ENCODE measurements at regions not wholly inside any gene's neighbourhood (a gene's known extent, or its start where the extent isn't known, plus 50 kb on each side); places are given as distances from the start of the nearest gene placed in this dataset.
"Not testable (repeated sequence)": the region's sequence is repeated elsewhere in the genome, so short reads cannot be mapped to it uniquely, and the experiment has no call there.

GRCh38 chr14:30456296-30456695, 102.7 kb upstream of the G2E3 start:
- Histone ChIP-seq H3K27me3 (ENCODE audit: control insufficient read depth in 1 of 2, insufficient read depth in 2 of 2, low read length in 2 of 2) (no peaks in the 10 kb centered on the region), H3K4me1 (ENCODE audit: control insufficient read depth in 2 of 2, insufficient read depth in 2 of 2, low read length in 1 of 2) (no peaks in the 10 kb centered on the region), H3K27ac (ENCODE audit: low read depth in 2 of 2, low read length in 1 of 2) (no peak overlapping the region), H3K4me3 (ENCODE audit: low read depth in 1 of 2, low read length in 2 of 2) (no peak overlapping the region), H3K36me3 (ENCODE audit: control insufficient read depth in 2 of 2, insufficient read depth in 2 of 2, low read length in 1 of 2) (no peaks in the 10 kb centered on the region), H3K9me3 (ENCODE audit: control insufficient read depth in 2 of 2, insufficient read depth in 1 of 2, low read depth in 1 of 2, low read length in 1 of 2) (no peaks in the 10 kb centered on the region)
- 87 to 91% methylated on average over 2 of the region's 2 CpGs for WGBS, 2 donors

- Histone ChIP-seq H3K4me3 (ENCODE audit: low read depth in 1 of 2, low read length in 2 of 2) (no peak overlapping the region), H3K36me3 (ENCODE audit: control insufficient read depth in 2 of 2, insufficient read depth in 2 of 2, low read length in 1 of 2) (no peaks in the 10 kb centered on the region), H3K27ac (ENCODE audit: low read depth in 2 of 2, low read length in 1 of 2) (no peak overlapping the region), H3K27me3 (ENCODE audit: control insufficient read depth in 1 of 2, insufficient read depth in 2 of 2, low read length in 2 of 2) (no peaks in the 10 kb centered on the region), H3K4me1 (ENCODE audit: control insufficient read depth in 2 of 2, insufficient read depth in 2 of 2, low read length in 1 of 2) (no peaks in the 10 kb centered on the region), H3K9me3 (ENCODE audit: control insufficient read depth in 2 of 2, insufficient read depth in 1 of 2, low read depth in 1 of 2, low read length in 1 of 2) (no peaks in the 10 kb centered on the region)
- 54 to 58% methylated on average over 3 of the region's 3 CpGs for WGBS, 2 donors
These were observed 96.6 kb upstream of the G2E3 start for GRCh38 chr14:30462358-30462757.

DNA sequence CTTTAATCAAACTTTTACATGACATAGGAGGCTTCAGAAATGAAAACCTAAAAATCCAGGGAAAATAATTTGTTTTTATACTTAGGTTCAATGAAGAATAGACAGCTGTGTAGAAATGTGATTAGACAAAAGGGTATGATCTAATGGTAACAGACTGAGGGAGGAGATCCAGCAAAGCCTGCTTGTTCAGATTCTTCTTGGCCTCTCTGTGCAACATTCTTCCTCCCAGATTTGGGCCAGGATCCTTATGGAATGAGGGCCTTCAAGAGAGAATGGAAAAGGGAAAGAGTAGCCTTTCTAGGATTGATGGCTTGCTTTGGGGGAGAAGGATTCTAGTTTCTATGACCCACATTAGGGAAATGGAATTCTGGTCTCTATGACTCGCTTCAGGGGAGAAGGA, 94.5 kb upstream of the G2E3 start:
- H3K27ac ChIP-seq (ENCODE audit: low read depth in 2 of 2, low read length in 1 of 2): no peak overlapping the region
- H3K4me1 ChIP-seq (ENCODE audit: control insufficient read depth in 2 of 2, insufficient read depth in 2 of 2, low read length in 1 of 2): no peaks in the 10 kb centered on the region
- 60 to 86% methylated on average over 1 of the region's 1 CpG for WGBS, 2 donors

DNA sequence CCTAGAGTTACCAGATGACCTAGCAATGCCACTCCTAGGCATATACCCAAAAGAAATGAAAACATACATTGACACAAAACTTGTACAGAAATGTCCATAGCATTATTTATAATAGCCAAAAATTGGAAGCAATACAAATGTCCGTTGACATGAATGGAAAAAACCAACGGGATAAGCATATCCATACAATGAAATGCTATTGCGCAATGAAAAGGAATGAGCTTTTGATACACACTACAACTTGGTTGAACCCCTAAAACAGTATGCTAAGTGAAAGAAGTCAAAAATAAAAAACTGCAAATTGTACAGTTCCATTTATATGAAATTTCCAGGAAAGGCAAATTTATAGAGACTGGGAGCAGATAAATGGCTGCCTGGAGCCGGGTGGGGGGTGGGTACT, 90.6 kb upstream of the G2E3 start:
- Histone ChIP-seq H3K9me3 (ENCODE audit: control insufficient read depth in 2 of 2, insufficient read depth in 1 of 2, low read depth in 1 of 2, low read length in 1 of 2) (no peaks in the 10 kb centered on the region), H3K27ac (ENCODE audit: low read depth in 2 of 2, low read length in 1 of 2) (no peak overlapping the region), H3K27me3 (ENCODE audit: control insufficient read depth in 1 of 2, insufficient read depth in 2 of 2, low read length in 2 of 2) (no peaks in the 10 kb centered on the region), H3K4me1 (ENCODE audit: control insufficient read depth in 2 of 2, insufficient read depth in 2 of 2, low read length in 1 of 2) (no peaks in the 10 kb centered on the region), H3K4me3 (ENCODE audit: low read depth in 1 of 2, low read length in 2 of 2) (no peak overlapping the region), H3K36me3 (ENCODE audit: control insufficient read depth in 2 of 2, insufficient read depth in 2 of 2, low read length in 1 of 2) (no peaks in the 10 kb centered on the region)
- WGBS, 2 donors: 72 to 79% methylated on average over 4 of the region's 4 CpGs

More for the DNA sequence above, 94.5 kb upstream of the G2E3 start:
- no peak overlapping the region for H3K4me3 ChIP-seq (ENCODE audit: low read depth in 1 of 2, low read length in 2 of 2)
- H3K27me3 ChIP-seq (ENCODE audit: control insufficient read depth in 1 of 2, insufficient read depth in 2 of 2, low read length in 2 of 2): no peaks in the 10 kb centered on the region
- no peaks in the 10 kb centered on the region for H3K9me3 ChIP-seq (ENCODE audit: control insufficient read depth in 2 of 2, insufficient read depth in 1 of 2, low read depth in 1 of 2, low read length in 1 of 2)
- no peaks in the 10 kb centered on the region for H3K36me3 ChIP-seq (ENCODE audit: control insufficient read depth in 2 of 2, insufficient read depth in 2 of 2, low read length in 1 of 2)

DNA sequence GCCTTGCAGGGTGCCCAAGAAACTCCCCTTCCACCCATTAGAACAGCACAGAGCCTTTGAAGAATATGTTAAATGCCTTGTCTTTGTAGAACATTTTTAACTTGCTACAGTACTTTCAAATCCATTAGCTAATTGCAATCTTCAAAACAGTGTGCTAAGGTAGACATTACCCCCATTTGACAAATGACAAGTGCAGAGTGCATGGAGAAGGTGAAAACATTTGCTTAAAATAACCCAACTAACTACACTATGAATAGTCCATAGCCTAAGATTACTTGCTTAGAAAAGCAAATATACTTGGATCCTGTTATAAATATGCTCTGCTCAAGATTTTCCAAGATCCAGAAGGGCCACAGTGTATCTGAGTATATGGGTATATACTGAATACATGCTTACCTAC, 87.0 kb upstream of the G2E3 start:
- H3K4me1 ChIP-seq (ENCODE audit: control insufficient read depth in 2 of 2, insufficient read depth in 2 of 2, low read length in 1 of 2): no peaks in the 10 kb centered on the region
- no peaks in the 10 kb centered on the region for H3K36me3 ChIP-seq (ENCODE audit: control insufficient read depth in 2 of 2, insufficient read depth in 2 of 2, low read length in 1 of 2)
- no peak overlapping the region for H3K4me3 ChIP-seq (ENCODE audit: low read depth in 1 of 2, low read length in 2 of 2)

GRCh38 chr14:30473846-30474696, 84.9 kb upstream of the G2E3 start:
- not testable (repeated sequence) for H3K27me3 ChIP-seq (ENCODE audit: control insufficient read depth in 1 of 2, insufficient read depth in 2 of 2, low read length in 2 of 2); H3K4me1 ChIP-seq (ENCODE audit: control insufficient read depth in 2 of 2, insufficient read depth in 2 of 2, low read length in 1 of 2); H3K9me3 ChIP-seq (ENCODE audit: control insufficient read depth in 2 of 2, insufficient read depth in 1 of 2, low read depth in 1 of 2, low read length in 1 of 2); H3K4me3 ChIP-seq (ENCODE audit: low read depth in 1 of 2, low read length in 2 of 2); H3K36me3 ChIP-seq (ENCODE audit: control insufficient read depth in 2 of 2, insufficient read depth in 2 of 2, low read length in 1 of 2); H3K27ac ChIP-seq (ENCODE audit: low read depth in 2 of 2, low read length in 1 of 2)
- WGBS, 2 donors: 92 to 93% methylated on average over 32 of the region's 36 CpGs

More for the DNA sequence above, 87.0 kb upstream of the G2E3 start:
- no peaks in the 10 kb centered on the region for H3K9me3 ChIP-seq (ENCODE audit: control insufficient read depth in 2 of 2, insufficient read depth in 1 of 2, low read depth in 1 of 2, low read length in 1 of 2)
- no peak overlapping the region for H3K27ac ChIP-seq (ENCODE audit: low read depth in 2 of 2, low read length in 1 of 2)
- no peaks in the 10 kb centered on the region for H3K27me3 ChIP-seq (ENCODE audit: control insufficient read depth in 1 of 2, insufficient read depth in 2 of 2, low read length in 2 of 2)

GRCh38 chr14:30482276-30482675, 76.7 kb upstream of the G2E3 start:
- Histone ChIP-seq H3K9me3 (ENCODE audit: control insufficient read depth in 2 of 2, insufficient read depth in 1 of 2, low read depth in 1 of 2, low read length in 1 of 2) (no peaks in the 10 kb centered on the region), H3K27ac (ENCODE audit: low read depth in 2 of 2, low read length in 1 of 2) (no peak overlapping the region), H3K27me3 (ENCODE audit: control insufficient read depth in 1 of 2, insufficient read depth in 2 of 2, low read length in 2 of 2) (no peaks in the 10 kb centered on the region), H3K36me3 (ENCODE audit: control insufficient read depth in 2 of 2, insufficient read depth in 2 of 2, low read length in 1 of 2) (no peaks in the 10 kb centered on the region), H3K4me3 (ENCODE audit: low read depth in 1 of 2, low read length in 2 of 2) (no peak overlapping the region), H3K4me1 (ENCODE audit: control insufficient read depth in 2 of 2, insufficient read depth in 2 of 2, low read length in 1 of 2) (no peaks in the 10 kb centered on the region)
- WGBS, 2 donors: 84 to 95% methylated on average over 1 of the region's 1 CpG

DNA sequence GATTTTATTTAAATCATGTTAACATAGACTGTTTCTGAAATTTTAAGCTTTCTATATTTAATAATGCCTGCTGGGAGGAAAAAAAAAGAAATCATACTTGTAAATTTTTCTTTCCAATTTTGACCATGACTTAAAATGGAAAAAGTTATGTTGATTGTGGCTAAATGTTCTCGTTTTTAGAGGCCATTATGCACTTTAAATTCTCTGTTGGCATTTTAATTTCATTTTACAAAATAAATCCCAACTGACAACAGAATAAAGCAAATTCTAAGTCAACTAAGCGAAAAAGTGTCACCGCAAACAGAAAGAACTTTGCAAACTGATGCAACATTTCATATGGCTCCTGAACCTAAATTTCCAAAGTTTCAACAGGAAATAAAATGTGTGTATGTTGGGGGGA, 74.8 kb upstream of the G2E3 start:
- WGBS, 2 donors: 78 to 80% methylated on average over 3 of the region's 3 CpGs
- no peak overlapping the region for H3K4me3 ChIP-seq (ENCODE audit: low read depth in 1 of 2, low read length in 2 of 2)
- no peak overlapping the region for H3K27ac ChIP-seq (ENCODE audit: low read depth in 2 of 2, low read length in 1 of 2)
- H3K9me3 ChIP-seq (ENCODE audit: control insufficient read depth in 2 of 2, insufficient read depth in 1 of 2, low read depth in 1 of 2, low read length in 1 of 2): no peaks in the 10 kb centered on the region
- no peaks in the 10 kb centered on the region for H3K27me3 ChIP-seq (ENCODE audit: control insufficient read depth in 1 of 2, insufficient read depth in 2 of 2, low read length in 2 of 2)
- no peaks in the 10 kb centered on the region for H3K36me3 ChIP-seq (ENCODE audit: control insufficient read depth in 2 of 2, insufficient read depth in 2 of 2, low read length in 1 of 2)
- no peaks in the 10 kb centered on the region for H3K4me1 ChIP-seq (ENCODE audit: control insufficient read depth in 2 of 2, insufficient read depth in 2 of 2, low read length in 1 of 2)

DNA sequence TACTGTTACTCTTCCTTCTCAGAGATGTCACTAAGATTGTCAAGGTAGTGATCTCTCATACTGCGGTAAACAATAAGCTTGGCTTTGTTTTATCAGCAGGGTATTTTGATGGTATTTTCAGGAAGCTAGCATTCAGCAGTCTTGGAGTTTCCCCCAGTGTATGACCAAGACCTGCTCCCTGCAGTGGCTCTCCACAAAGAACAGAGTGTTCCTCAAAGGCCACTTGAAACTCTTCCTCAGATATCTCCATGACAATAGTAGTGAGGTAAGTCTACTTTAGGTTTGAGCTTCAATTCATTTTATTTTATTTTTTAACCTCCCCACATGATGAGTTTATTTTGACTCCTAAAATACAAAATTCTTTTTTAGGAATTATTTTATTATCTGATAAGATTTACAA, 74.0 kb upstream of the G2E3 start:
- Histone ChIP-seq H3K36me3 (ENCODE audit: control insufficient read depth in 2 of 2, insufficient read depth in 2 of 2, low read length in 1 of 2) (no peaks in the 10 kb centered on the region), H3K27me3 (ENCODE audit: control insufficient read depth in 1 of 2, insufficient read depth in 2 of 2, low read length in 2 of 2) (no peaks in the 10 kb centered on the region), H3K27ac (ENCODE audit: low read depth in 2 of 2, low read length in 1 of 2) (no peak overlapping the region), H3K4me3 (ENCODE audit: low read depth in 1 of 2, low read length in 2 of 2) (no peak overlapping the region), H3K9me3 (ENCODE audit: control insufficient read depth in 2 of 2, insufficient read depth in 1 of 2, low read depth in 1 of 2, low read length in 1 of 2) (no peaks in the 10 kb centered on the region), H3K4me1 (ENCODE audit: control insufficient read depth in 2 of 2, insufficient read depth in 2 of 2, low read length in 1 of 2) (no peaks in the 10 kb centered on the region)
- WGBS, 2 donors: 84 to 89% methylated on average over 1 of the region's 1 CpG

GRCh38 chr14:30496852-30497251, 62.1 kb upstream of the G2E3 start:
- Histone ChIP-seq H3K4me3 (ENCODE audit: low read depth in 1 of 2, low read length in 2 of 2) (no peak overlapping the region), H3K9me3 (ENCODE audit: control insufficient read depth in 2 of 2, insufficient read depth in 1 of 2, low read depth in 1 of 2, low read length in 1 of 2) (no peaks in the 10 kb centered on the region), H3K36me3 (ENCODE audit: control insufficient read depth in 2 of 2, insufficient read depth in 2 of 2, low read length in 1 of 2) (no peaks in the 10 kb centered on the region), H3K4me1 (ENCODE audit: control insufficient read depth in 2 of 2, insufficient read depth in 2 of 2, low read length in 1 of 2) (no peaks in the 10 kb centered on the region), H3K27me3 (ENCODE audit: control insufficient read depth in 1 of 2, insufficient read depth in 2 of 2, low read length in 2 of 2) (no peaks in the 10 kb centered on the region), H3K27ac (ENCODE audit: low read depth in 2 of 2, low read length in 1 of 2) (no peak overlapping the region)
- WGBS, 2 donors: 47 to 58% methylated on average over 1 of the region's 1 CpG
